Neural cell (in vitro differentiated cells): ENCODE measurements at regions not wholly inside any gene's neighbourhood (a gene's known extent, or its start where the extent isn't known, plus 50 kb on each side); places are given as distances from the start of the nearest gene placed in this dataset.

ENCODE experiments used
- EZH2 ChIP-seq: fragments of 200-600, 300-800 bp; shearing (Covaris generic), sonication (generic); IDR thresholded peaks from 2 replicates; pipeline ENCODE4 v1.6.1; 2014; ENCODE audit warnings: antibody characterized with exemption, low read length, borderline replicate concordance, mild to moderate bottlenecking; ENCODE audit not compliant: insufficient read depth, poor library complexity, severe bottlenecking
- POLR2AphosphoS5 ChIP-seq: IDR thresholded peaks from 2 replicates; pipeline ENCODE4 v1.6.1; 2012
- TF ChIP-seq, protein P1 (sequence below): fragments of 450-650 bp; IDR thresholded peaks from 2 replicates; pipeline ENCODE4 v1.5.1; 2014; ENCODE audit warnings: antibody characterized with exemption, mild to moderate bottlenecking, moderate library complexity; ENCODE audit not compliant: poor library complexity, severe bottlenecking

- TF ChIP-seq POLR2AphosphoS5 = no peak
- TF ChIP-seq EZH2 = no peak
- TF ChIP-seq, protein P1, sequence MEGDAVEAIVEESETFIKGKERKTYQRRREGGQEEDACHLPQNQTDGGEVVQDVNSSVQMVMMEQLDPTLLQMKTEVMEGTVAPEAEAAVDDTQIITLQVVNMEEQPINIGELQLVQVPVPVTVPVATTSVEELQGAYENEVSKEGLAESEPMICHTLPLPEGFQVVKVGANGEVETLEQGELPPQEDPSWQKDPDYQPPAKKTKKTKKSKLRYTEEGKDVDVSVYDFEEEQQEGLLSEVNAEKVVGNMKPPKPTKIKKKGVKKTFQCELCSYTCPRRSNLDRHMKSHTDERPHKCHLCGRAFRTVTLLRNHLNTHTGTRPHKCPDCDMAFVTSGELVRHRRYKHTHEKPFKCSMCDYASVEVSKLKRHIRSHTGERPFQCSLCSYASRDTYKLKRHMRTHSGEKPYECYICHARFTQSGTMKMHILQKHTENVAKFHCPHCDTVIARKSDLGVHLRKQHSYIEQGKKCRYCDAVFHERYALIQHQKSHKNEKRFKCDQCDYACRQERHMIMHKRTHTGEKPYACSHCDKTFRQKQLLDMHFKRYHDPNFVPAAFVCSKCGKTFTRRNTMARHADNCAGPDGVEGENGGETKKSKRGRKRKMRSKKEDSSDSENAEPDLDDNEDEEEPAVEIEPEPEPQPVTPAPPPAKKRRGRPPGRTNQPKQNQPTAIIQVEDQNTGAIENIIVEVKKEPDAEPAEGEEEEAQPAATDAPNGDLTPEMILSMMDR = no peak
Measured at GRCh38 chr22:34973016-34973415, 92.9 kb upstream of the ISX start.
